Progenitor cell of endocrine pancreas (in vitro differentiated cells): ENCODE measurements at regions not wholly inside any gene's neighbourhood (a gene's known extent, or its start where the extent isn't known, plus 50 kb on each side); places are given as distances from the start of the nearest gene placed in this dataset.

Experiments used
- DNase-seq: peaks from one replicate; pipeline ENCODE4 v3.0.0; 2021; ENCODE audit warnings: low spot score; ENCODE audit not compliant: unreplicated experiment
- H3K27ac Mint-ChIP-seq: 2 replicates; pipeline ENCODE4 v1.8.0; 2021; ENCODE audit warnings: mild to moderate bottlenecking, moderate library complexity, mixed read lengths
- H3K27me3 Mint-ChIP-seq: 2 replicates; pipeline ENCODE4 v1.8.0; 2021; ENCODE audit warnings: mixed read lengths
- H3K36me3 Mint-ChIP-seq: 2 replicates; pipeline ENCODE4 v1.8.0; 2022; ENCODE audit warnings: mixed read lengths; ENCODE audit not compliant: insufficient read depth
- H3K4me1 Mint-ChIP-seq: 2 replicates; pipeline ENCODE4 v1.8.0; 2021; ENCODE audit warnings: low read depth, mixed read lengths
- H3K4me3 Mint-ChIP-seq: 2 replicates; pipeline ENCODE4 v1.8.0; 2021; ENCODE audit warnings: low read depth, mild to moderate bottlenecking, moderate library complexity, mixed read lengths
- H3K9me3 Mint-ChIP-seq: 2 replicates; pipeline ENCODE4 v1.8.0; 2021; ENCODE audit warnings: low read depth, mixed read lengths
- TF ChIP-seq, protein P1 (sequence below): fragments of 200-600 bp; sonication (generic); IDR thresholded peaks from one replicate; pipeline ENCODE4 v1.5.0; 2021; ENCODE audit warnings: antibody characterized with exemption, mild to moderate bottlenecking; ENCODE audit not compliant: unreplicated experiment

DNA sequence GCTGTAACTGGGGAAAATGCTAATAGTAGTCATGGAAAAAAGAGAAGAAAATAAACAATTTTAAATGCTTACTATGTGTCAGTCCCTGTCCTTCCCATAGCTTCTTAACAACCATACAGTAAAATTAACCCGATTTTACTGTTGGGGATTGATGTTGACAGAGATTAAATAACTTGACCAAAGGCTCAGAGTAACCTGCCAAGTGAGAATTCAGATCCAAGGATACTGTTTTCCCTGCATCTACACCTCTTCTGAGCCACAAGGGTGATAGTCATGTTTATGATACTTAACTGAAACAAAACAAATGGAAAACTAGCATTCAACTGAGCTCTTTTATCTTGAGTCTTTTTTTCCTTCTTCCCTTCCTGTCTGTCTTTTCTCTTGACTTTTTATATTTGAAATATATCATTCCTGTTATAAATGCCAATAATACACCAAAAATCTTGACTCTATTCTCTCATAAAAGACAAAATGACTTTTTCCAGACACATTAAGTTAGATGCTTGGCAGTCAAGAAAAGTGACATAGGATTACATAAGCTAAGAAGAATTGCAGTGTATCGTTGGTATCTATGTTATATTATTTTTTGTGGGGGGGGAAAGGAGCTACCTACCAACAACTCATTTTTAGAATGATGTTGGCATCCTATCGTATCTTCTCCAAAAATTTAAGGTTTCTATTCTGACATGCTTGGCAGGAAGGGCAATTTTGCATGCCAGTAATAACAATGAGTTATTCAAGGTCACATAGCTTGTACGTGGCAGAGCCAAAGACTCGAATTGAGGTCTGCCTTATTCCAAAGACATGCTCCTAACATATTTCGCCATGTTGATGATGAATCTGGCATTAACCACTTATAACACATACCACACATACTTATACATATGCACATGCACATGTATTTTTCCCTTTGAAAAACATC, 306.6 kb upstream of the KCNH8 start:
- Mint-ChIP-seq H3K27me3 (no peaks in the 10 kb centered on the region), H3K4me1 (peaks cover 2% of the 10 kb centered on the region), H3K9me3 (no peaks in the 10 kb centered on the region), H3K27ac (no peak overlapping the region), H3K4me3 (no peak overlapping the region), H3K36me3 (no peaks in the 10 kb centered on the region)
- DNase-seq: no peak
- TF ChIP-seq, protein P1, sequence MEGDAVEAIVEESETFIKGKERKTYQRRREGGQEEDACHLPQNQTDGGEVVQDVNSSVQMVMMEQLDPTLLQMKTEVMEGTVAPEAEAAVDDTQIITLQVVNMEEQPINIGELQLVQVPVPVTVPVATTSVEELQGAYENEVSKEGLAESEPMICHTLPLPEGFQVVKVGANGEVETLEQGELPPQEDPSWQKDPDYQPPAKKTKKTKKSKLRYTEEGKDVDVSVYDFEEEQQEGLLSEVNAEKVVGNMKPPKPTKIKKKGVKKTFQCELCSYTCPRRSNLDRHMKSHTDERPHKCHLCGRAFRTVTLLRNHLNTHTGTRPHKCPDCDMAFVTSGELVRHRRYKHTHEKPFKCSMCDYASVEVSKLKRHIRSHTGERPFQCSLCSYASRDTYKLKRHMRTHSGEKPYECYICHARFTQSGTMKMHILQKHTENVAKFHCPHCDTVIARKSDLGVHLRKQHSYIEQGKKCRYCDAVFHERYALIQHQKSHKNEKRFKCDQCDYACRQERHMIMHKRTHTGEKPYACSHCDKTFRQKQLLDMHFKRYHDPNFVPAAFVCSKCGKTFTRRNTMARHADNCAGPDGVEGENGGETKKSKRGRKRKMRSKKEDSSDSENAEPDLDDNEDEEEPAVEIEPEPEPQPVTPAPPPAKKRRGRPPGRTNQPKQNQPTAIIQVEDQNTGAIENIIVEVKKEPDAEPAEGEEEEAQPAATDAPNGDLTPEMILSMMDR: no peak

DNA sequence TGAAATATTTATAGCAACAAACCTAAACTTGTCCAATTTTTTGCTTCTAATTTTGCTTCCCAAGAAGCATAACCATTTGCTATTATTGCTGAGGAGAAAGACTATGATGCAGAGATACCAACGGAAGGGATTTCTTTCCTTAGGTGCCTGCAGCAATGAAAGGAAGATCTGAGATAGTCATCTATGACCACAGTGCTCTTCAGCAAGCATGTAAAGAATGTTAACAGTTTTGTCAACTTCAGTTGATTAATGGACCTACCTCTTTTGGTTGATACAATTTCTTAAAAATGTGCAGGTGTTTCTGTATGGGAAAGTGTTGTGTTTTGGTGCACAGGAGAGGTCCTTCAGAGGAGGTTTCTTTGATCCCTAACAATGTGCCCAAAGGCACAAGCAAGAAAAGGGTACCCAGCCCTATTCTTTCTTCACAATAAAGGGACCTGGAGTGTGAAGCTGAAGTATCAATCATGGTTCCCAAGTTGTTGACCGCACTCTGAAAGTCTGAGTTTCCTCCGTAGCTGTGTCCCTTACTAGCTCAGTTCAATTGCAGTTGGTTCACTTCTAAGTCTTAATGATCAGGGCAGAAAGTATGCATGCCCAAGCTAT, 307.7 kb upstream of the KCNH8 start:
- no peak for DNase-seq
- Mint-ChIP-seq H3K27ac (no peak overlapping the region), H3K4me1 (peaks cover 2% of the 10 kb centered on the region), H3K9me3 (no peaks in the 10 kb centered on the region), H3K36me3 (no peaks in the 10 kb centered on the region), H3K27me3 (no peaks in the 10 kb centered on the region), H3K4me3 (no peak overlapping the region)
- TF ChIP-seq, protein P1: no peak

DNA sequence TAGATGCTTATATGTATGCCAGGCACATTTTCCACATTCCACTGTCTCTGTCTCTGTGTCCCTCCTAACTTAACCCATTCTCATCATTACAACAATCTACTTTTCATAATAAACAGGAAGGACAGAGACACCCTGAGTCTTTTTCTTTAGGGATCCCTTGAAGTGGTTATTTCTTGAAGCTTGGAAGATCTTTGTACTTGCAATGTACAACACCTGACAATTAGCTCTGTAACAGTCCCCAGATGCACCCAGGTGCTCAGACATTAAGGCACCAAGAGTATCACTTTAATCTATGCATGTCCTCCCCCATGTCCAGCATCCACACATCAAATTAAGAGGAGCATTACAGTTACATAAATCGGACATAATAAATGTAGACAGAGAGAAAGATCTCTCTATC, 309.6 kb upstream of the KCNH8 start:
- no peaks in the 10 kb centered on the region for H3K36me3 Mint-ChIP-seq
- TF ChIP-seq, protein P1: no peak
- H3K27ac Mint-ChIP-seq: no peak overlapping the region
- no peaks in the 10 kb centered on the region for H3K27me3 Mint-ChIP-seq
- peaks cover 2% of the 10 kb centered on the region for H3K4me1 Mint-ChIP-seq
- H3K9me3 Mint-ChIP-seq: no peaks in the 10 kb centered on the region
- H3K4me3 Mint-ChIP-seq: no peak overlapping the region
- DNase-seq: no peak

DNA sequence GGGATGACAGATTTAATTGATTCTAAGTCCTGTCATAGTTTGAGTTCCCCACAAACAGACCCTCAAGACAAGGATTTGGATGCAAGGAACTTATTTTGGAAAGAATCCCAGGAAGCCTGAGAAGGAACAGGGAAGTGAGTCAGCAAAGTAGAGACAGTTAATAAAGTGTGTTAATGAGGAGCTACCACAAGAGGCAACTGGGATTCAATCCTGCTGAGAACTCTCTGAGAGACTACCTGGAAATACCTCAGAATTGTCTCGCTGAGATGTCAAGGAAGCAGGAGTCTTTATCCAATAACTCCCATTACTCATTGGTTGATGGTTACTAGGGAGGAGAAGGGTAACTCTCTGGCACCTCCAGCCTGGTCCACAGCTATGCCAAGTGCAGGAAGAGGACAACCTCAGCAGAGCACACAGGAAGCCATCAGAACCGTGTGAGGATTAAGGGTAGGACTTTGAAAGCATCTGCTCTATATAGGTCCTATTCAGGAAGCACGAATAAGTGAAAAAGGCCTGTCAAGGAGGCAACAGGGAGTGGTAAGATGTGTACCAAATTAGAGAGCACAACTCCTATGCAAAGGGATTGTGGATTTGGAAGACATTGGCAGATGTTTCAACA, 311.1 kb upstream of the KCNH8 start:
- TF ChIP-seq, protein P1: no peak
- DNase-seq: no peak
- no peak overlapping the region for H3K4me3 Mint-ChIP-seq
- H3K36me3 Mint-ChIP-seq: no peaks in the 10 kb centered on the region
- H3K4me1 Mint-ChIP-seq: no peaks in the 10 kb centered on the region
- no peaks in the 10 kb centered on the region for H3K27me3 Mint-ChIP-seq
- no peaks in the 10 kb centered on the region for H3K9me3 Mint-ChIP-seq
- H3K27ac Mint-ChIP-seq: no peak overlapping the region

- H3K9me3 Mint-ChIP-seq: no peaks in the 10 kb centered on the region
- no peaks in the 10 kb centered on the region for H3K36me3 Mint-ChIP-seq
- H3K4me3 Mint-ChIP-seq: no peak overlapping the region
- DNase-seq: no peak
- TF ChIP-seq, protein P1: no peak
- no peak overlapping the region for H3K27ac Mint-ChIP-seq
- no peaks in the 10 kb centered on the region for H3K4me1 Mint-ChIP-seq
- no peaks in the 10 kb centered on the region for H3K27me3 Mint-ChIP-seq
Measured at GRCh38 chr3:18835021-18835420, 313.3 kb upstream of the KCNH8 start.
